Activated CD8-positive, alpha-beta memory T cell treated with anti-CD3 and anti-CD28 coated beads for 48 hours (primary cell): ENCODE measurements at regions not wholly inside any gene's neighbourhood (a gene's known extent, or its start where the extent isn't known, plus 50 kb on each side); places are given as distances from the start of the nearest gene placed in this dataset.

Experiments
- DNase-seq, 3 experiments: peaks; one replicate each; pipeline ENCODE4 v3.0.0-alpha.2; 2020; ENCODE audit warnings: low read depth in 2 of 3, low spot score in 2 of 3

DNA sequence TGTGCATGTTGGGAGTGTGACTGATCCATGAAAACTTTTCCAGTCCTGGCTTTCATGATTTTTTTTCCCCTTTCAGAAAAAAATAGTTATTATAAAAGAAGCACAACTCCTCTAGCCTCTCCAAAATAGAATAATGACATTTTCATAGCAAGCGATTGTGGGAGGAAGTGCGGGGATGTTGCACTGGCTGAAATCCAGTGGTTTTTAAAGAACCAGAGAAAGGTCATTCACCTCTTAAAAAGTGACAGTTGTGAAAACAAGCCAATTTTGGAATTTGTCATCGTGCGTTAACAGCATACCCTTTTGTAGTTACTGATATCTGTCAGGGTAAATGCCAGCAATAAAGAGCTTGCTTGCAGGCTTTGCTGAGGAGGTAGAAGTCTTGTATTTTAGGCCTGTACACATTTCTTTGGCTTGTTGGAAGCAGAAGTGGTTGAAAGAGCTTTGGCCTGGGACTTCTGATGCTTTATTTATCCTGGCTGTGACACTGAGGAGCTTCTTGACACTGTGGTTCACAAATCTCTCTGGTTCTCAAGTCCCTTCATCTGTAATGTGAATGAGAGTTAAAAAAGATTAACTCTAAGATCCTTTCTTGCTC is 545.9 kb downstream of the REEP3 start:
- no peak for DNase-seq

DNA sequence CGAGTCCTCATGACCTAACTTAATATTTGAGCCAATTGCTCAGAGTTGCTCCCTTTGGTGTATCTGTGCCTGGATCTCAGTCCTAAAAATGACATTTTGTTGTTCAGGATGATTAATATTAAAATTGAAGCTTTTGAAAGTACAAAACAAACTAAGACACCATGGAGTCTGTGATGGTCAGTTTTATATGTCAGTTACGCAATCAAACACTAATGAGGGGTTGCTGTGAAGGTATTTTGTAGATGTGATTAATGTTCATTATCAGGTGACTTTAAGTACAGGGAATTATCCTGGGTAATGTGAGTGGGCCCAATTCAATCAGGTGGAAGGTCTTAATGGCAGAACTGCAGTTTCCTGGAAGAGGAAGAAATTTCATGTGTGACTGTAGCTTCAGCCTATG is 546.7 kb downstream of the REEP3 start:
- DNase-seq: no peak

DNA sequence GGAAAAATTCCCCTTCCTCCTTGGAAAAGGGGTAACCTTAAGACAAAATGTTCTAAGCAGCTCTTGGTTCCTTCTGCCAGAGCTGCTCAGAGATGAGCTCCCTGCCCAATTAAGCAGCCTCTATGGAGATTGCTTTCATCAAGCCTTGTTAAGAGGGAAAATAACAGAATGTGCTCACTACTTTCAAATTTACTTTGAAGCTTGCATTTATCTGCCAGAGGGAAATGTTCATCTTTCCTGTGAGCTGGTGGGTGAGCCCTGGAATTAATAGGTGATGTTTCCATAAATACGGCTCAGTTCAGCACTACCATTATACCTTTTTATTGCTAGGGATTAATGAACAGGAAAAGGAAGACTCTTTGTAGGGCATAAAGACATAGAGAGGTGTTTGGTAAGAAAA is 549.0 kb downstream of the REEP3 start:
- DNase-seq: no peak

DNA sequence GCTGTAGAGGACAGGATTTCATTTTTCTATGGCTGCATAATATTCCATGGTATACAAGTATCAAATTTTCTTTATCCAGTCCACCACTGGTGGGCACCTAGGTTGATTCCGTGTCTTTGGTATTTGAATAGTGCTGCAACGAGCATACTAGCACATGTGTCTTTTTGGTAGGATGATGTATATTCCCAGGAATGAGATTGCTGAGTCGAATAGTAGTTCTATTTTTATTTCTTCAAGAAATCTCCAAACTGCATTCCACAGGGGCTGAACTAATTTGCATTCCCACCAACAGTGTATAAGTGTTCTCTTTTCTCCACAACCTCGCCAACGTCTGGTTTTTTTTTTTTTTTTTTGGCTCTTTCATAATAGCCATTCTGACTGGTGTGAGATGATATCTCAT is 550.0 kb downstream of the REEP3 start:
- no peak for DNase-seq

DNA sequence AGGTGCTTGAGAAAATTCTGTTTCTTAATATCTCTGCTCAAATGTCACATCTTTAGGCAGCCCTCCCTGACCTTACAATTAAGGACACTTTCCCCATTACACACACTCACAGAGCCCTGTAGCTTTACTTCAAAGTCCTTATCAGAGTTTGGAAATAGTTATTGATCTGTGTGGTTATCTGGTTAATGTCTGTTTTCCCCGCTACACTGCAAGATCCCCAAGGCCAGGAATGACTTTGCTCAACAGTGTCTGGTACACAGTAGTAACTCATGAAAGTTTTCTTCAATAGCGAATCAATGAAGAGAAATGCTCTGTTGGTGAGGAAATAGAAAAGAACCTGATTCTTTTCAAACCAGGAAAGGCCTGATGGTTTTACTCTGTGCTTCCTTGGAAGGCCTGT is 554.4 kb downstream of the REEP3 start:
- DNase-seq: no peak

DNA sequence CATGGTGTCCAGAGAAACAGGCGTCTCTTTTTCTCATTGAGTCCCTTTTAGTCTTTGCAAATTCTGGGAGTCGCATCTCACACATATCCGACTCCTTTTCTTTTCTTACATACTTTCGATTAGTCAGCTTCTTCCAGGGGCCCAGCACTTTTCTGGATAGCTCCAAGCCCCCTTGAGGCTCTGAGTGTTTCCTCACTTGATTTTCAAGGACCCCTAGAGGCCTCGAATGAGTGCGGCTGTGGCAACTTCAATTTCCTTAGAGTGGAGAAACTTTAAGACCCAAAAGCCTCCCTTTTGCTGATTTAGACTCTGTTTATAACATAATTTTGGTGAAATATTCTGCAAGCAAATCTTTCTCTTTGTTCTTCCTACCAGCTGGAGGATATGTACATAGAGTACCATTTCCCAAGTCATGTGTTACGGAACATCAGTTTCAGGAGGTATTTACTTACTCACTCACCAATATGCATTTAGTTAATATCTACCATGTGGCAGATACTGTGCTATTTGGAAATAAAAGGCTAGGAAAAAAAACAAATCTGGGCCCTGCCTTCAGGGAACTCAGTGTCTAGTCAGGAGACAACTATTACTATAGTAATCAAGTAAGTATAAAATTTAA is 555.2 kb downstream of the REEP3 start:
- no peak for DNase-seq

DNA sequence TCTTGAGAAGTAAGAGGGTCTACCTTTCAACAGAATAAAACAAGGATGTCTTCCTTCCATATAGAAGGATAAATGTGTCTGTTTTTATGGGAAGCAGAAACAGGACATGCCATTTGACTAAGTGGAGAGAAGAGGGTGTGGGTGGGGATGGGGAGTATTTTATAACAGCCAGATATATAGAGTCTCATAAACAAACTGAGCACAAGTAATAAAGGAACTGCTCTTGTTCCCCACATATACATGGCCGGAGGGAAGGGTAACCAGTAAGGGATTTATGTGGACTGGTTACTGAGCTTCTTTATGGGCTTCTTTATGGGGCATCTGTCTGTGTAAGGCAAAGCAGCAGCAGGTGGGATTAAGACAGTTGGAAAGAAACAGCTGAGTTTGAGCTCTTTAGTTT is 558.1 kb downstream of the REEP3 start:
- DNase-seq: no peak

DNA sequence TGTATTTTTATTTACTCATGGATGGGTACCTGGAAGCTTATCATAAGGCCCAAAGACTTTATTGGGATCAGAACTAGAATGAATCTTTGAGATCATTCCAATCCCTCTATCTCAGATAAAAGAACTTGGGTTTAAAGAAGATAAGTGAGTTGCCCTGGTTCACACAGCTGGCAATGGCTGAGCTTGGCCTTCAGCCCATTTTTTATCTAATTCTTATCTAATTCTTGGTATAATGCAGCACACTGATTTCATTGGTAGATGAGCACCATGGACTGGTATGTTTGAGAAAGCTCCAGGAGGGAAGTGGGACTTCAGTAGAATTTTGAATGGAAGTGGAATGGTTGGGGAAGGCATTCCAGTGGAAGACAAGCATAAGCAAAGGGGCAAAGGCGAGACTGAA is 558.9 kb downstream of the REEP3 start:
- DNase-seq: no peak

DNA sequence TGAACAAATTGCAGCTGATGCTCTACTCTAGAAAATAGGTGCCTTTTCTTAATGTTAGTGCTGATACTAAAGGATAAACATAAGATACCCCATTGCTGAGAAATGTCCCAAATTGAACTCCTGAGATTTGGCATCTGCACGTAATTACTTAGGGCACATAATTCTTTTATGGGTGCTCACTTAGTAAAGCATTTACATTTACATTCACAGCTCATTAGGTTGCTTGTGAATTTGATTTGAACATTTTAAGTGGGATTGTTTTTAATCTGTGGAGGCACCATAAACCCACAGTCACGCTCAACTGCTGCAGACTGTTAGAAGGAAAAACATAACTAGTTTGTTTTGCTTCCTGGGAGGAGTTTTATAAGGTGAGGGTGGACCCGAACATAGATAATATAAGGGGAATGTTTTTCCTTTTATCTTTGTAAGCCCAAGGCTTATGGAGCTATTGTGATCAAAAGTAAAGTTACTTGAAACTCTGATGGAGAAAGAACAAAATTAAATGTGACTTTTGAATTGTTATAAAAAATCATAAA is 560.8 kb downstream of the REEP3 start:
- no peak for DNase-seq

DNA sequence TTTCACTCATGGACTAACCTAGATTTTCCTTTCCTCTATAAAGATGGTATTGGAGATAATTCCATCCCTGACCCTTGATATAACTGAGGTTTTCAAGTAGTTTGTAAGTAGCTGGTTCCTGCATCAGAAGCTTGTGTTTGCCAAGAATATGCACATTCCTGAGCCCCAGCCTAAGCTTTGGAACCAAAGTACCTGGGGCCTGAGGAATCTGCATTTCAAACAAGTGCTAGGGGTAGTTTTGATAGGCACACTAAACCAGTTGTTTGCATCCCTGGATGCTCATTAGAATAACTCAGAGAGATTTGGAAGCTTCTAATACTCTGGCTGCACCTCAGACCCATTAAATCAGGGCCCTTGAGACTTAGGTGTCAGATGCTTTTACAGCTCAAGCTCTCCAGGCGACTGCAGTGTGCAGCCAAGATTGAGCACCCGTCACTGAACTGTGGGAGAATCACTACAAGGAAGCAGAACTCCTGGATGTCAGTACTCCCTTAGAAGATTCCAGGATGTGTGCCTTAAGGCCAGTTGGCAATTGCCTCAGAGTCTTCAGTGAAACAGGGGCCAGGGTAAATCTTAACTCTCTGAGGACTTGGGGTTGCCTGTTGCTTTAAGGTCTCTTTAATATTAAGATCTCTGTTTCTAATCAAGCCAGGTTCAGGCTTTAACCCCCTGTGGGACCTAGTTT is 565.0 kb downstream of the REEP3 start:
- no peak for DNase-seq

DNA sequence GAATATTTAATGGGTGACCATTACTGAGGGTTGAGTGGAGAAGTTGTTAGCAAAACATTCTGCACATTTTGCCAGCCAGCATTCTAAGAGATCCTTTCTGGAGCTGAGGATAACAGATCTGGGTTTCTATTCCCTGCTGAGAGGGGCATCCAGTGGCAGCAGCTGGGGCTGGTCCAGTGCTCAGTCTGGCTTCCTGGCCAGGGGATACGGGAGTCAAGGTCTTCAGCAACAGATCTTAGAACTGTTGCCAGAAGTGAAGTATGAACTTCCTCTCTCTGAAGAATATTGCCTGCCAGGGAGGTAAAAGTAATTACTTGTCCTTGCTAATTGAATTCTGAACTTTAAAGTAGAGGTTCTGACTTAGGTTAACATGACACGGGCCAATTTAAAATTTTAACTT is 568.4 kb downstream of the REEP3 start:
- no peak for DNase-seq

DNA sequence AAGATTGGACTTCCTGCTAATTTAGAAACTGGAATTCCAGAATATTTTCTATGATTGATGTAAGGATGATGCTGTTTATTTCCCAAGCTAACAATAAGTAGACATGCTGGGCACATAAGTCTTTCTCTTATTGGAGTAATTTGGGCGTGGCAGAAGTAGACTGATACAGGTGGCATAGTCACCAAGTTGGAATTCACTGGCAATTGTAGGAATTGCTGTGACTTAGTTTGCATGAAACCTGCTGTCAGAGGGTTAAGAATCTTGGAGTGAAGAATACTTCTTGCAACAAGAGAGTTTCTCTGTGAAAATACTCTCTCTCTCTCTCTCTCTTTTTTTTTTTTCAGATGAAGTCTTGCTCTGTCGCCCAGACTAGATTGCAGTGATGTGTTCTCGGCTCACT is 569.7 kb downstream of the REEP3 start:
- no peak for DNase-seq

DNA sequence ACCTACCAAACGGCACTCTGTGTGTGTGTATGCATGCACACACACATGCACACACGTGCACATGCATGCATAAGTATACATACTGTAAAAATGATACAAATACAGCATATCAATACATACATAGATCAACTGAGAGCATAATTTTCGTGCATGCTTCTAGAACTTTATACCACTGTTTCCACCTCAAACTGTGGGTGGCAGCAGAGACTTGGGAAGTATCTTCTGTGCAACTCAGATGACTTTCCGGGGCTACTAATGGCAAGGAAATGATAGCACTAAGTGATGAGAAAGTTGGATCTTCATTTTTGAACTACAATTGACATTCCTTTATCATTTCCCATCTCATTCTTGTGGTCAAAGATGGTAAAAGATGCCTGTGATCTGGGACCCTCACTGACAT is 570.7 kb downstream of the REEP3 start:
- DNase-seq: no peak

DNA sequence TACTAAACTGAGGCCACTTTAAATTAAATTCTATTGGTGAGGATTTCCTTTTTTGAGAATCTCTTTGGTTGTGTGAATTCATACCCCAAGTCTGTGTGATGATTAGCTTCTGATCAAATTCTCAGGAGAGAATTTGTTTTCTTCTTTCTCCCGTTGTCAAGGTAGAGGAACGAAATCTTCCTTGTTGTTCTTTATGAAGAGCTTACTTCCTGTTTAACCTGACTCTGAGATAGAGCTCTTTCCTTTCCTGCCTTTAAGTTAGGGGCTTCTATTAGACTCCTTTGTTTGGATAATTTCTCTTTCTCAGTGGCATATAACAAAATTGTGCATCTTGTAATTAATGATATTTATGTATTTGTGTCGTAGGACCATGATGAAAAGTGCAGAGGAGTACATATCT is 572.1 kb downstream of the REEP3 start:
- DNase-seq: no peak

DNA sequence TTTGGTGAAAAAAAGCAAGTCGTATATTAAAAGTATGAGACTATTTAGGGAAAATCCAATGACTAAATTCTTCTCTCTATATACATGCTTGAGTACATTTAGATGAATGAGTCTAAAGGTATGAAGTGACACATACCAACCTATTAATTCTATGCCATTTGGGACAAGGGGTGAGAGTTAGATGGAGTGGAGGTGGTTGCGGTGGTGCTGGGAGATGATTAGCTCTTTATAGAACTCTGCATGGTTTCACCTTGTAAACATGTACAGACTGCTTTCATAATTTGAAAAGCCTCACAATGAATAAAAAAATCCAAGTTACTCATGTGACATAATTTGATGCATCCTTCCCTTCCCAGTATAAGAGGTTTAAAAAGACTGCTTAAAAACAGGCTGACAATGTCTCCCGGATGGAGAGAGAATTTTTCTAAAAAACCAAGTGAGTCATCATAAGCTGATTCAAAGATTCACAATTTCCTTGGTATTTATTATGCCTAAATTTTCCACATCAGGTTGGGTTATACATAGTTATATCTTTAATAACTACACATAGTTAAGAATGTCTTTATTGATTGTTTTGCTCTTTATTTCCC is 572.8 kb downstream of the REEP3 start:
- DNase-seq: no peak

DNA sequence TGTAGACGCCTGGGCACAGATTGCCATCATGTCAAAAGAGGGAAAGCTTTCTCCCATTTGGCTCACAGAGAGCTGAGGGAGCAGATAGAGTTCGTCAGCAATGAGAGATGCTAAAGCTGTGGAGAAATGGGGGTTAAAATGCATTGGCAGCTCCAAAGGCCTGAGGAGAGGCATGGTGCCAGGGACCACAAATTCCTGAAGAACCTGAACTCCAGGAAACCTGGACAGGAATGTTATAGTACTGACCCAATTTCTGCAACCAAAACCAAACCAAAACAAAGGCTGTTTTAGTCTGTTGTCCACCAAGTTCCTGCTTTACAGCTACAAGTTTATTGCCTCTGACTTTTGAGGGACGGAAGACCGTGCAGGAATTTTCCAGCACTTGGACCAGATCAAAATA is 575.7 kb downstream of the REEP3 start:
- DNase-seq: no peak

DNA sequence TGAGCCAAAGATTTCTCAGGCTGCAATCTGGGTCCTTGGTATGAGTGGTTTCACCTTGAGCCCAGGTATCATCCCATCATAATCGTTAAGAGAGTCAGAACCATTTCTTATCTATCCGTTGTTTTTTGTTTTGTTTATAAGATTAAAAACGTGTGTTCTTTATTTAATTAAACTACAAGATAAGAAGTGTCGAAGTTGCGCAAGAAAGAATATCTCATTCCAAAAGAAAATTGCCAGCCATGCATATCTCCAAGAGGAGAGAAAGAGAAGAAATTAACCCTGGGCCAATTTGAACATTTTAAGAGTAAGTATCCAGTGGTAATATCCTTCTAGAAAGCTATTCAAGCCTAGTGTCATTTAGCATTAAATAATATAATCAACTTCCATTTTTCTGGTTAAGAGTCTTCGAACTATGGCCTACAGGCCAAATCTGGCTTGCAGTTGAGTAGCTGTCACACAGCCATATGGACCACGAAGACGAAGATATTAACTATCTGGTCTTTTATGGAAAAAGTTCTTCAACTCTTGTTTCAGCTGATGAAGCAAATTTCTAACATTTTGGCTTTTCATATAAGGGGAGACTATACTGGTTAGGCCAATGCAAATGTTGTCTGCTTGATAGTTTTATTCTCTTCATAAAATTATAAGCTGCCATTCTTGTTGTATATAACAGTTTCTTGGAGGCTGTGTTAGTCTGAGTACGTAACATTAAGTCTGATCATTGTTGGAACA is 576.4 kb downstream of the REEP3 start:
- DNase-seq: no peak

DNA sequence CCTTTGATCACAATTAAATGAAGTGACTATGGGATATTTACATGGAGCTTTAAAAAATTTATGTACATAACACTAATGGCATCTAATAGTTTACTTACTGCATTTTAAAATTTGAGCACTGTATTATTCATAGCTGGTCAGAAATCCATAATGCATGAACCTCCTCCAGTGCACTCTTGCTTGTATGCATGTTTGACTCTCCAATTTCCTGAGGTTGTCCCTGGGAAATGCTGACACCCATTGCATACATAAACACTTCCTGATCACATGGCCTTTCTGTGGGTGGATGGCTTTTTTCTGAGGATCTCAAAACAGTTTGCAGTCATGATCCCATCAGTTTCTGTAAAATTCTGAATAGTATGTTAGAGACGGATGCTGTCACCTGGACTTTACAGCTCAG is 577.8 kb downstream of the REEP3 start:
- no peak for DNase-seq

DNA sequence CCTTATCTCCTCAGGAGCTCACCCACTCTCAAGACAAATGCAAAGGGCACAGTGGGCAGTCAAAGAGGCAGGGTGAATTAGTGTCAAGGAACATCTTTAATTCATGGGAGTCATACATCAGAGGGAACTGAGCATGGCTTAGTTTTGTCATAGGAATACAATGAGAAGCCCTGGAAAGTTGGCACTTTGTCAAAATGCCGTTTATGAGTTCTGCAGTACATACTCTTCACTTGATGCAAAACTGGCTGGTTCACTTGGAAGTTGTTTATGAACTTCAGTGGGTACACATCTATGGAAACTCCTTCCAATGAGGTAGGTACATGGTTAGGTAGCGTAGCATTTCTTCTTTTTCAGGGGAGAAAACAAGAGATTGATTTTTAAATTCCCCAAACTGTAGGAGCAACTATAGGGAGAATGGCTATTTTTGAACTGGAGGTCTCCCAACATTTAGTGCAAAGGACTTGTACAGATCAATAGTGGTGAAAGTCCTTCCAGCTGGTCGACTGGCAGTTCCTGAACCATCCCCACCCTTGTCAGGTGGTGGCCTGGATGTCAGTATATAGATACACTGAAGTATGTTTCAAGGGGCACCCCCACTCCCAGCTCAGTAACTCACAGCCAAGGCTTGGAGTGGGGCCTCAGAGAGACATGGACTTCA is 580.5 kb downstream of the REEP3 start:
- no peak for DNase-seq

DNA sequence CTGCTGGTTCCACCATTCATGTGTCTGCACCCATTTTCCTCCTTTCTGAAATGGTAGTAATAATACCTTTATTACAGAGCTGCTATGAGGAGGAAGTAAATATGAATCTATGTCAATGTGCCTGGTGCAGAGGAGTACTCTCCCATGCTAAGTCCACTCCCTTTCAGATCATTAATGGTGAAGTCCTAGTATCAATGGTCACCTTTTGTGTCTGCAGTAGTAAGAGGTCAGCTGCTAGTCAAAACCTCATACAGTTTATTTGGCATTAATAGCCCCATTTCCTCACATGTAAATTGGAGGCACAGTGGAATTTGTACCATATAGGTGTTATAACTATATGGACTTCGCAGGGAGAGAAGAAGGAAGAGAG is 581.0 kb downstream of the REEP3 start:
- DNase-seq: no peak

DNA sequence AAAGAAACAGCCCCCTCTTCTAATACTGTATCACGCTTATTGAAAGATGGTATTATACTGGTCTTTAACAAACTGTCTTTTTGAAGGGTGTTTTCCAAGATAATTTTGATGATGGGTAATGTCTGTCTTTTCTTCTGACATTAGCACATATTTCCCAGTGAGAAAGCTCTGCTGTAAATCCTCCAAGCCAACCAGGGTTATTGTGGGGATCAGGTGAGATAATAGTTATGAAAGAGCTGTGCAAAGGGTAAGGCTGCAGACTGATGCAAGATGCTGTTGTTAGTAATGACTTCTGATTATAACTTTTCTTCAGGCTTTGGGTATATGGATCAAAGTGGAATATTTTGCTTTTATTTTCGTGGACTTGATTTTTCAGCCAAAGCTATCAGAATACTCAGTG is 581.7 kb downstream of the REEP3 start:
- DNase-seq: no peak
